ENCODE measurements at regions not wholly inside any gene's neighbourhood (a gene's known extent, or its start where the extent isn't known, plus 50 kb on each side); places are given as distances from the start of the nearest gene placed in this dataset.

DNA sequence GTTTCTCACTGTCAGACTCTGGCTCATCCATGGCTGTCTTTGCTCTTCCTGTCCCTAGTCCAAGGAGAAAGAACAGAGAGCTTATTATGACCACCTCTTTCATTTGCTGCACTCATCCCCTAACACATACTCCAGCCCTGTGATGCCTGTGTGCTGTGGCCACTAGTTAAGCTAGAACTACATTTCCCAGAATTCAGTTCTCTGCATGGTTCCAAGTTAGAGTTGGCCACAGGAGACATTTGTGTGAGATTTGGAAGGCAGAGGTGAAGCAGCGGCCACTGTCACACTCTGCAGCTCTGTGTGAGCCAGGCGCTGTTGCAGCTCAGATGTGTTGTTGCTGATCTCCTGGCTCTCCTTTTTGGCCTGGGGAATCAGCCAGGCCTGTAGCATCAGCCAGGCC lies 188.2 kb upstream of the ATP6AP2 start:
- TF ChIP-seq, protein P1, sequence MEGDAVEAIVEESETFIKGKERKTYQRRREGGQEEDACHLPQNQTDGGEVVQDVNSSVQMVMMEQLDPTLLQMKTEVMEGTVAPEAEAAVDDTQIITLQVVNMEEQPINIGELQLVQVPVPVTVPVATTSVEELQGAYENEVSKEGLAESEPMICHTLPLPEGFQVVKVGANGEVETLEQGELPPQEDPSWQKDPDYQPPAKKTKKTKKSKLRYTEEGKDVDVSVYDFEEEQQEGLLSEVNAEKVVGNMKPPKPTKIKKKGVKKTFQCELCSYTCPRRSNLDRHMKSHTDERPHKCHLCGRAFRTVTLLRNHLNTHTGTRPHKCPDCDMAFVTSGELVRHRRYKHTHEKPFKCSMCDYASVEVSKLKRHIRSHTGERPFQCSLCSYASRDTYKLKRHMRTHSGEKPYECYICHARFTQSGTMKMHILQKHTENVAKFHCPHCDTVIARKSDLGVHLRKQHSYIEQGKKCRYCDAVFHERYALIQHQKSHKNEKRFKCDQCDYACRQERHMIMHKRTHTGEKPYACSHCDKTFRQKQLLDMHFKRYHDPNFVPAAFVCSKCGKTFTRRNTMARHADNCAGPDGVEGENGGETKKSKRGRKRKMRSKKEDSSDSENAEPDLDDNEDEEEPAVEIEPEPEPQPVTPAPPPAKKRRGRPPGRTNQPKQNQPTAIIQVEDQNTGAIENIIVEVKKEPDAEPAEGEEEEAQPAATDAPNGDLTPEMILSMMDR (IDR thresholded peaks at IDR 0.05): no peak

DNA sequence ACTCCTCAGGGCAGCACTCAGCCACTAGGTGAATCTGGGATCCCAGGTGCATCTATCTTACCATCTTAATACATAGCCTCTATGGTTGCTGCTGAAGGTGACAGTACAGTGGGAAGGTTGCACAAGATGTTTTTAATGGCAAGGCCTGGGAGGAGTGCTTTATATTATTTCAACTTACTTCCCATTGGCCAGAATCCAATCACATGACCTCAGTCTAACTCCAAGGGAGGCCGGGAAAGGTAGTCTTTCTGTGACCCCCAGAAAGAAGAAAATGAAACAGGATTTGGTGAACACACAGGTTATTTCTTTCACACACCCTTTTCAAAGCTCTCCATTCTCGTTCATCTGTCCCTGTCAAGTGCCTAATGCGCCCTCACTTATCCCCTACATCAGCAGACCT lies 189.1 kb upstream of the ATP6AP2 start:
- TF ChIP-seq, protein P1 (IDR thresholded peaks at IDR 0.05): no peak

DNA sequence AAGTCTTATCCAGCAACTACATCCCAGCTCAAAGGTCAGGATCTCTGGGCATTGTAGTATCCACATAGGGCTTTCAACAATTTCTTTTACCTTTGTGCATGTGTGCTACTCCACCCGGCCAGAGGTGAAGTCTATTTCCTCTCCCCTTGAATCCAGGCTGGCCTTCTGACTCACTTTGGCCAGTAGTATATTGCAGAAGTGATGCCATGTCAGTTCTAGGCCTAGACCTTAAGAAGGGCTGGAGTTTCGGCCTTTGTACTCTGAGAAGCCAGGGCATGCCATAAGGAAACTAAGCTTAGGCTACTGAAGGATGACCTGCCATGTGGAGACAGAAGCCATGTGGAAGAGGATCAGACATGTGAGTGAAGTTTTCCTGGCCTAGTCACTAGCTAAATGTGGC lies 191.2 kb upstream of the ATP6AP2 start:
- TF ChIP-seq, protein P1 (IDR thresholded peaks at IDR 0.05): no peak

DNA sequence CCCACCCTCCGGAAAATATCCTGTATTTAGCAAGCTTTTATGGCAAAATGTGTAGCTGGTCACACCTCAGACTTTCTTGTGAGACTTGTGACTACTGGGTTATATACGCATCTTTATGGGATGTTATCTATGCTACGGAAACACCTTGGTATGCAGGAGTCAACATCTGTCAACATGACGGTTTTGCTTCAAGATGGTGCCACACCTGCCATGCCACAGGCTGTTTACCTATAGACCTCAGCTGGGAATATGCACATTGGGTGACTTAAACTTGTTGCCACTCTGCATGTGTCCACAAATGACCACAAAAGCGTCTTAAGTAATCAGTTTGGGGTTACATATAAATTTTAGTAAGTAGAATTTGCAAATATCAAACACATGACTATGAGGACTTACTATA lies 192.3 kb upstream of the ATP6AP2 start:
- TF ChIP-seq, protein P1 (IDR thresholded peaks at IDR 0.05): no peak

DNA sequence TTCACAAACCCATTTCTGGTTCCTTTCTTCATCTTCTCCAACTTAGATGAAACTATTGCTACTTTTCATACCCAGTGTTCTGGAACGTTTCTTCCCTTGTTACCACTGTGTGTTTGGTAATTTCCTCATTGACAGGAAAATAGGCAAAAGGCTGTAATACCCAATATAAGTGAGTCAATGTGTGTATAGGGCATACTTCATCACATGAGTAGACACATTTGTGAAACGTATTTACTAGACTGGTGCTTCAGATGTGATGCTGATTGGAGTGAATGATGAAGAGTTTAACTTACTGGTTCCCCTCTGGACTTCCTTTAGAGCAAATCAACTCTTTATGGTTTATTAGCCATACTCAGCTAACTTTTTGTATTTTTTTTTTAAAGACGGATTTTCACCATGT lies 195.1 kb upstream of the ATP6AP2 start:
- TF ChIP-seq, protein P1 (IDR thresholded peaks at IDR 0.05): no peak

DNA sequence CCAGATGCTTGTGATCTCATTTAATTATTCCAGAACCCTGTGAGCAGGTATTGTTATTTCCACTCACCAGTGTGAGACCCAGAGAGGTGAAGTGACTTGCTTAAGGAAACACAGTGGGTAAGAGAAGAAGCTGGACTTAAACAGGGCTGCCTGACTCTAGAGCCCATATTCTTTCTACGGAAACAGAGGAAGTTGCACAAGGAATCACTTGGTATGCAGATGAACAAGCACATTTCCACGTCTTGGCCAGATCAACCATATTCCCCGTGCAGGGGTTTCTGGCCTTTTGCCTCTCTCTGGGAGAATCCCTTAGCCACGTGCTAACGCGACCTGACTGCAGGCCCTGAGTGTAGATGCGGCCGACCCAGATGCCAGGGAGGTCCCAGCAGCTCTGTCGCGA lies 195.5 kb upstream of the ATP6AP2 start:
- TF ChIP-seq, protein P1 (IDR thresholded peaks at IDR 0.05): no peak

DNA sequence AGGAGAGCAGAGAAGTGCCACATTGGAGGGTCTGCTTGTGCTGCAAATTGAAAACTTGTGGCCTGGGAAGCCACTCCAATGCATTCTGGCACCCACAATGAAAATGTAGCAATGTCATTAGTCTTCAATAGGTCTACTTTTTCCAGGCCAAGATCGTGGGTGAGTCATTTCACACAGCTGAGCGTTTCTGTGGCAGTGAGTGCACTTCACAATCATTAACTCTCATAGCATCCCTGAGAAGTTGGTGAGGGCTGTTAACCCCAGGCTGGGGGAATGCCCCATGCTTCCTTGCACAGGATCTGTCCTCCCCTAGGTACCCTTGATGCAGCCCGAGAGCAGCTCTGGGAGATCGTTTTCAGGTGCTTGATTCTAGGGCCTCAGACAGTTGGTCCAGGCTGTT lies 196.8 kb upstream of the ATP6AP2 start:
- TF ChIP-seq, protein P1 (IDR thresholded peaks at IDR 0.05): no peak

DNA sequence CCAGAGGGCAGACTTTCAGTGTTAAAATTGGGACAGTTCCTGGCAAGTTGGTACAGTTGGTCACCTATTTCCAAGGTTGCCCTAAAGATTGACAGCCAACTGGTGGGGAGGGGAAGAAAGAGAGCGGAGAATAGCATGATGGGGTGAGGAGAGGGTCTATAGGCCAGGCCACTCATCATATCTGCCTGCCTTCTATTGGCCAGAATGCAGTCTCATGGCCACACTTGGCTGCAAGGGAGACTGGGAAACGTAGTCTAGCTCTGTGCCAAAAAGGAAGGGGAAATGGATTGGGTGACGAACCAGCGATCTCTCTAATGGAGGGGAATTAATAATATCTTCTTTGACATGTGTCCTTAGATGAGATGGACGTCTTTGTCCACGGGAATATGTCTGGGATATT lies 197.4 kb upstream of the ATP6AP2 start:
- TF ChIP-seq, protein P1 (IDR thresholded peaks at IDR 0.05): no peak

Data from LNCAP (cell line).